DND-41 (cell line): ENCODE measurements at regions not wholly inside any gene's neighbourhood (a gene's known extent, or its start where the extent isn't known, plus 50 kb on each side); places are given as distances from the start of the nearest gene placed in this dataset.

Experiments
- CTCF ChIP-seq: IDR thresholded peaks from 2 replicates; pipeline ENCODE4 v1.5.1; 2012; ENCODE audit warnings: borderline replicate concordance, low read length, moderate library complexity, mild to moderate bottlenecking; ENCODE audit not compliant: poor library complexity, severe bottlenecking; ENCODE audit errors: extremely low read depth
- EZH2 ChIP-seq: IDR thresholded peaks from 3 replicates; pipeline ENCODE4 v1.6.1; 2012; ENCODE audit warnings: borderline replicate concordance, low read depth, mild to moderate bottlenecking, moderate library complexity, low read length, inconsistent platforms; ENCODE audit not compliant: severe bottlenecking

GRCh38 chr18:68040198-68040597, 523.7 kb upstream of the DSEL start:
- TF ChIP-seq CTCF: no peak
- TF ChIP-seq EZH2: no peak
